ENCODE measurements at regions not wholly inside any gene's neighbourhood (a gene's known extent, or its start where the extent isn't known, plus 50 kb on each side); places are given as distances from the start of the nearest gene placed in this dataset.

DNA sequence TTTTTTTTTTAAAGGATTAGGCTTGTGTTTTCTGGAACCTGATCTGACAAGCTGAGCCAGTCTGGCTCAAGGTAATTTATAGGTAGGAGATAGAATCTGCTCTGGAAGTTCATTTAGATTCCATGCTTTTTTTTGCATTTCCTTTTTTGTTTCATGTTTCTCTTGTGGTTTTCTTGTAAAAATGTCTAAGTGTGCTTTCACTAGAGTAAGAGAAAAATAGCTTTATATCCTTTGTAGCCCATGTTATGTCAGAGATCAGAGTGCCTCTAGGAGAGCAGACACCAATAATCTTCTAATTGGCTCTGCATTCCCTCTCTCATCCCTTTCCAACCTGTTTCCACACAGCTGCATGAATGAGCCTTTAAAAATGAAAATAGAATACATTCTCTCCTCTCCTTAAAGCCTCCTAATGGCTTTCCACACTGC lies 389.8 kb upstream of the KCNMB2 start:
- CTCF ChIA-PET (ENCODE audit: low intra/inter-chr PET ratio, low total read pairs) = no interaction called here
- H3K9me3 ChIP-seq (ENCODE audit: low read length) = no peaks in the 10 kb centered on the region
- POLR2A ChIA-PET = no interaction called here
- H3K36me3 ChIP-seq (replicated peaks in 1 of 2; ENCODE audit: control insufficient read depth in 1 of 2, insufficient read depth in 2 of 2, low read length in 2 of 2) = no peaks in the 10 kb centered on the region
- in situ Hi-C loops (cut with HindIII; ENCODE audit: extremely low pct_ligation_motif_present, low pct_unique_long_range_greater_than_20kb) (no loop called here), intact Hi-C loops (cut with micrococcal nuclease; ENCODE audit: unreplicated experiment) (no loop called here)
- ATAC-seq = no peak
- H2AFZ ChIP-seq (ENCODE audit: low read length) = no peak overlapping the region
- H3K4me1 ChIP-seq (ENCODE audit: insufficient read depth, low read length) = no peaks in the 10 kb centered on the region
- FAIRE-seq = no peak
- H3K27me3 ChIP-seq (ENCODE audit: control insufficient read depth in 1 of 2, insufficient read depth in 2 of 2, low read length in 2 of 2) = no peaks in the 10 kb centered on the region; a peak in 1 of 5 replicates
- H3K79me2 ChIP-seq (ENCODE audit: insufficient read depth, low read length) = no peaks in the 10 kb centered on the region
- H3K9ac ChIP-seq (ENCODE audit: insufficient read depth, low read depth, low read length) = no peak overlapping the region
- DNase-seq (ENCODE audit: low spot score) = no peak
- no peak overlapping the region for H3K27ac ChIP-seq (ENCODE audit: extremely low read length, insufficient read depth, low read length)
- H3K4me2 ChIP-seq (ENCODE audit: low read depth, low read length) = no peak overlapping the region
- no TSS peak for BruUV-seq (replicated peaks)
- no peak overlapping the region for H3K4me3 ChIP-seq (replicated peaks in 1 of 3; ENCODE audit: insufficient read depth in 1 of 3, low read depth in 2 of 3, low read length in 3 of 3)
- no peaks in the 10 kb centered on the region for H4K20me1 ChIP-seq (ENCODE audit: insufficient read depth, low read length)
- TF ChIP-seq RBFOX2 (IDR thresholded peaks at IDR 0.05; ENCODE audit: low read depth, low read length) (no peak), ZNF607 (CRISPR knock-in tag; IDR thresholded peaks at IDR 0.05; ENCODE audit: borderline replicate concordance) (no peak), POGZ (CRISPR knock-in tag; IDR thresholded peaks at IDR 0.05) (no peak), ZNF136 (CRISPR knock-in tag; IDR thresholded peaks at IDR 0.05; ENCODE audit: low read depth) (no peak)

DNA sequence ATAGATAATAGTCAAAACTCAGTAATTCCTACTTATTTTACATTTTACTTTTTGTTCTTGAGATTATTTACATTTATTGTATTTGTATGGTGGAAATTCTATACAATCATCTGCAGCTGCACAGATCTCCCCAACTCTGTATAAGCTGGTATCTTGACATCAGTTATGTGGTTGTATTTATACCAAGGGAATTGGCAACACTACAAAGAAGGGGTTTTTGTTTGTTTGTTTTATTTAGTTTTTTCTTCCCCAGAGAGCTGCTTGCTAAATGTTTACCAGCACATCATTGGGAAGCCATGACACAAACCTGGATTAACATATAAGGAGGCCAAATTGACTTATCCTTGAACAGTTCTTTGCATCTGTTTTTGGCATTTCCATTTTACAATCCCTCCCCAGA lies 389.2 kb upstream of the KCNMB2 start:
- ATAC-seq (no peak), FAIRE-seq (no peak), DNase-seq (ENCODE audit: low spot score) (no peak)
- ChIA-PET CTCF (ENCODE audit: low intra/inter-chr PET ratio, low total read pairs) (no interaction called here), POLR2A (no interaction called here)
- no peak overlapping the region for H3K27ac ChIP-seq (ENCODE audit: extremely low read length, insufficient read depth, low read length)
- no peaks in the 10 kb centered on the region for H3K36me3 ChIP-seq (replicated peaks in 1 of 2; ENCODE audit: control insufficient read depth in 1 of 2, insufficient read depth in 2 of 2, low read length in 2 of 2)
- no peaks in the 10 kb centered on the region for H4K20me1 ChIP-seq (ENCODE audit: insufficient read depth, low read length)
- H3K9me3 ChIP-seq (ENCODE audit: low read length) = no peaks in the 10 kb centered on the region
- H3K79me2 ChIP-seq (ENCODE audit: insufficient read depth, low read length) = no peaks in the 10 kb centered on the region
- no peaks in the 10 kb centered on the region for H3K4me1 ChIP-seq (ENCODE audit: insufficient read depth, low read length)
- no peak overlapping the region for H3K9ac ChIP-seq (ENCODE audit: insufficient read depth, low read depth, low read length)
- no TSS peak for BruUV-seq (replicated peaks)
- intact Hi-C loops (cut with micrococcal nuclease; ENCODE audit: unreplicated experiment) = no loop called here
- H3K4me3 ChIP-seq (replicated peaks in 1 of 3; ENCODE audit: insufficient read depth in 1 of 3, low read depth in 2 of 3, low read length in 3 of 3) = no peak overlapping the region
- no peak overlapping the region for H3K4me2 ChIP-seq (ENCODE audit: low read depth, low read length)
- in situ Hi-C loops (cut with HindIII; ENCODE audit: extremely low pct_ligation_motif_present, low pct_unique_long_range_greater_than_20kb) = no loop called here
- no peaks in the 10 kb centered on the region; a peak in 1 of 5 replicates for H3K27me3 ChIP-seq (ENCODE audit: control insufficient read depth in 1 of 2, insufficient read depth in 2 of 2, low read length in 2 of 2)
- no peak overlapping the region for H2AFZ ChIP-seq (ENCODE audit: low read length)
- no peak for TF ChIP-seq MBD4 (IDR thresholded peaks at IDR 0.05; ENCODE audit: borderline replicate concordance, low read length)
- no peak for TF ChIP-seq ZNF839 (CRISPR knock-in tag; IDR thresholded peaks at IDR 0.05; ENCODE audit: borderline replicate concordance)
- TF ChIP-seq ZNF850 (CRISPR knock-in tag; conservative IDR thresholded peaks at IDR 0.05) = no peak
- no peak for TF ChIP-seq ZNF773 (CRISPR knock-in tag; IDR thresholded peaks at IDR 0.05; ENCODE audit: borderline replicate concordance)
- TF ChIP-seq, protein P1, sequence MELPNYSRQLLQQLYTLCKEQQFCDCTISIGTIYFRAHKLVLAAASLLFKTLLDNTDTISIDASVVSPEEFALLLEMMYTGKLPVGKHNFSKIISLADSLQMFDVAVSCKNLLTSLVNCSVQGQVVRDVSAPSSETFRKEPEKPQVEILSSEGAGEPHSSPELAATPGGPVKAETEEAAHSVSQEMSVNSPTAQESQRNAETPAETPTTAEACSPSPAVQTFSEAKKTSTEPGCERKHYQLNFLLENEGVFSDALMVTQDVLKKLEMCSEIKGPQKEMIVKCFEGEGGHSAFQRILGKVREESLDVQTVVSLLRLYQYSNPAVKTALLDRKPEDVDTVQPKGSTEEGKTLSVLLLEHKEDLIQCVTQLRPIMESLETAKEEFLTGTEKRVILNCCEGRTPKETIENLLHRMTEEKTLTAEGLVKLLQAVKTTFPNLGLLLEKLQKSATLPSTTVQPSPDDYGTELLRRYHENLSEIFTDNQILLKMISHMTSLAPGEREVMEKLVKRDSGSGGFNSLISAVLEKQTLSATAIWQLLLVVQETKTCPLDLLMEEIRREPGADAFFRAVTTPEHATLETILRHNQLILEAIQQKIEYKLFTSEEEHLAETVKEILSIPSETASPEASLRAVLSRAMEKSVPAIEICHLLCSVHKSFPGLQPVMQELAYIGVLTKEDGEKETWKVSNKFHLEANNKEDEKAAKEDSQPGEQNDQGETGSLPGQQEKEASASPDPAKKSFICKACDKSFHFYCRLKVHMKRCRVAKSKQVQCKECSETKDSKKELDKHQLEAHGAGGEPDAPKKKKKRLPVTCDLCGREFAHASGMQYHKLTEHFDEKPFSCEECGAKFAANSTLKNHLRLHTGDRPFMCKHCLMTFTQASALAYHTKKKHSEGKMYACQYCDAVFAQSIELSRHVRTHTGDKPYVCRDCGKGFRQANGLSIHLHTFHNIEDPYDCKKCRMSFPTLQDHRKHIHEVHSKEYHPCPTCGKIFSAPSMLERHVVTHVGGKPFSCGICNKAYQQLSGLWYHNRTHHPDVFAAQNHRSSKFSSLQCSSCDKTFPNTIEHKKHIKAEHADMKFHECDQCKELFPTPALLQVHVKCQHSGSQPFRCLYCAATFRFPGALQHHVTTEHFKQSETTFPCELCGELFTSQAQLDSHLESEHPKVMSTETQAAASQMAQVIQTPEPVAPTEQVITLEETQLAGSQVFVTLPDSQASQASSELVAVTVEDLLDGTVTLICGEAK (IDR thresholded peaks at IDR 0.05) = no peak
- TF ChIP-seq, protein P1 (CRISPR knock-in tag; IDR thresholded peaks at IDR 0.05) = no peak
- TF ChIP-seq BRCA1 (CRISPR knock-in tag; IDR thresholded peaks at IDR 0.05) = no peak
- no peak for TF ChIP-seq RBAK (CRISPR knock-in tag; IDR thresholded peaks at IDR 0.05)
- no peak for TF ChIP-seq MEIS1 (CRISPR knock-in tag; IDR thresholded peaks at IDR 0.05; ENCODE audit: borderline replicate concordance)
